ENCODE measurements at regions not wholly inside any gene's neighbourhood (a gene's known extent, or its start where the extent isn't known, plus 50 kb on each side); places are given as distances from the start of the nearest gene placed in this dataset.

GRCh38 chr6:130683761-130684517 lies 143.3 kb upstream of the SMLR1 start:
- H3K4me3 ChIP-seq (ENCODE audit: control insufficient read depth, low read depth, low read length), result no peak overlapping the region
- DNase-seq (ENCODE audit: low read depth), result no peak
- TF ChIP-seq, protein P1, sequence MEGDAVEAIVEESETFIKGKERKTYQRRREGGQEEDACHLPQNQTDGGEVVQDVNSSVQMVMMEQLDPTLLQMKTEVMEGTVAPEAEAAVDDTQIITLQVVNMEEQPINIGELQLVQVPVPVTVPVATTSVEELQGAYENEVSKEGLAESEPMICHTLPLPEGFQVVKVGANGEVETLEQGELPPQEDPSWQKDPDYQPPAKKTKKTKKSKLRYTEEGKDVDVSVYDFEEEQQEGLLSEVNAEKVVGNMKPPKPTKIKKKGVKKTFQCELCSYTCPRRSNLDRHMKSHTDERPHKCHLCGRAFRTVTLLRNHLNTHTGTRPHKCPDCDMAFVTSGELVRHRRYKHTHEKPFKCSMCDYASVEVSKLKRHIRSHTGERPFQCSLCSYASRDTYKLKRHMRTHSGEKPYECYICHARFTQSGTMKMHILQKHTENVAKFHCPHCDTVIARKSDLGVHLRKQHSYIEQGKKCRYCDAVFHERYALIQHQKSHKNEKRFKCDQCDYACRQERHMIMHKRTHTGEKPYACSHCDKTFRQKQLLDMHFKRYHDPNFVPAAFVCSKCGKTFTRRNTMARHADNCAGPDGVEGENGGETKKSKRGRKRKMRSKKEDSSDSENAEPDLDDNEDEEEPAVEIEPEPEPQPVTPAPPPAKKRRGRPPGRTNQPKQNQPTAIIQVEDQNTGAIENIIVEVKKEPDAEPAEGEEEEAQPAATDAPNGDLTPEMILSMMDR (conservative IDR thresholded peaks at IDR 0.05; ENCODE audit: control insufficient read depth, insufficient read depth, low read depth, low read length), result no peak

DNA sequence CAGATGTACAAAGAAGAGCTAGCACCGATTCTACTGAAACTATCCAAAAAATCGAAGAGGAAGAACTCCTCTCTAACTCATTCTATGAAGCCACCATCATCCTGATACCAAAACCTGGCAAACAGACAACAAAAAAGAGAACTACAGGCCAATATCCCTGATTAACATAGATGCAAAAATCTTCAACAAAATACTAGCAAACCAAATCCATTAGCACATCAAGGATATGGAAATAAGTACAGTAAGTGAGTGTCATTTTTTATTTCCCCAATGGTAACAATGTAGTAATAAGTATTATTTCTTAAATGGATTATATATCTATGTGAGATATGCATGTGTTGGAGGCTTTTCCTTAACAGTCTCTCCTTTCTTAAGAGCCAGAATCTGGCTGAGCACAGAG lies 134.5 kb upstream of the SMLR1 start:
- H3K4me3 ChIP-seq (ENCODE audit: control insufficient read depth, low read depth, low read length), result no peak overlapping the region
- no peak for DNase-seq (ENCODE audit: low read depth)
- TF ChIP-seq, protein P1 (conservative IDR thresholded peaks at IDR 0.05; ENCODE audit: control insufficient read depth, insufficient read depth, low read depth, low read length), result no peak

DNA sequence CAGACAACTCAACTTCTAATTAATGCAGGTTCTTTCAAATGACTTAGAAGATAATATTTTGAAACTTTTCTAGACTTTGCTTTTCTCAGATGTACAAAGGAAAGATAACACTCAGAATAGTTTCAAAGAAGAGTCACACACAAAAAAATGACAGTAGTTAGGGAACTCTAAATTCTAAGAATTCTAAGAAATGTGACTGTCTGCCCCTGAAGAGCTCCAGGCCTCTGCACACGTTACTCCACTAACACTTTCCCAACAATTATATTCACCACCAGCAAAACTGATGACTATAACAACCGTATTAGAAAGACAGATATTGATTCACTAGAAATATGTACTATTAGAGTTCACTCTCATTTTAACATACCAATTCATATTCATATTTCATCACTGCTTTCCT lies 133.3 kb upstream of the SMLR1 start:
- H3K4me3 ChIP-seq (ENCODE audit: control insufficient read depth, low read depth, low read length), result no peak overlapping the region
- no peak for DNase-seq (ENCODE audit: low read depth)
- TF ChIP-seq, protein P1 (conservative IDR thresholded peaks at IDR 0.05; ENCODE audit: control insufficient read depth, insufficient read depth, low read depth, low read length), result no peak

DNA sequence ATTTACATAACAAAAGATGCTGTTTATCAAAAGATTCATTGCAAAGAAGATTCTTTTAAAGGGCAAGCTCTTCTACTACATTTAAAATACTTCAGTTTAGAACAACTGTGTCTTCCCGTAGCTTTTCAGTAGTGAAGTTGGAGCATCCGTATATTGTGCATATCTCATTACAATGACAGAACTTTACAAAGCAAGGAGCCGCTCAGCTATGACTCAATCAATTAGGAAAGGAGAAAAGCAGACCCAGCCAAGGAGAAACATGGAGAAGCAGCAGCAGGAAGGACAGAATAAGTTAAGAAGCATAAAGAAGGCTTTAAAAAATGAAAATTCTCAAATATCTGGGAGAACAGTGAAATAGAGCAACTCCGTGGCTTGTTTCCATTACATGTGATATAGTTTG lies 132.6 kb upstream of the SMLR1 start:
- H3K4me3 ChIP-seq (ENCODE audit: control insufficient read depth, low read depth, low read length), result no peak overlapping the region
- DNase-seq (ENCODE audit: low read depth), result peak; percentile 64
- TF ChIP-seq, protein P1 (conservative IDR thresholded peaks at IDR 0.05; ENCODE audit: control insufficient read depth, insufficient read depth, low read depth, low read length), result no peak

DNA sequence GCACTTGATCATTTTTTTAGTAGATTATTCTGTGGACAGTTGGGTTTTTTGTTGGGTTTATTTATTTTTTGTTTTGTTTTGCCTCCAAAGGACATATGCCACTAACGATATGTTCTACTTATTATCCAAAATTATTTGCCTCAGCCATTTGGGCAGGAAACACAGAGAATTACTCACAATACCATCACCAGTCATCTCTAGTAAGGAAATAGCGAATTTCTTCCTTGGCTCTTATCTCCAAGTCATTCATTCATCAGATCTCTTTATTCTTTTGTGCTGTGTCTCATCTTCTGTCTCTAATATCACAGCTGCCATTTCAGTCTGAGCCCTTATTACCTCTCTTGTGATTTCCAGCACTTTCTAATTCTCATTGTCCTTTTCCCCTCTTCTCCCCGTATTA lies 130.4 kb upstream of the SMLR1 start:
- TF ChIP-seq, protein P1 (conservative IDR thresholded peaks at IDR 0.05; ENCODE audit: control insufficient read depth, insufficient read depth, low read depth, low read length), result no peak
- DNase-seq (ENCODE audit: low read depth), result peak; percentile 59
- H3K4me3 ChIP-seq (ENCODE audit: control insufficient read depth, low read depth, low read length), result no peak overlapping the region

- TF ChIP-seq, protein P1 (conservative IDR thresholded peaks at IDR 0.05; ENCODE audit: control insufficient read depth, insufficient read depth, low read depth, low read length), result no peak
- no peak overlapping the region for H3K4me3 ChIP-seq (ENCODE audit: control insufficient read depth, low read depth, low read length)
- DNase-seq (ENCODE audit: low read depth), result peak; percentile 43
These were observed 129.8 kb upstream of the SMLR1 start for GRCh38 chr6:130697271-130697994.

Measured in fibroblast of mammary gland (primary cell).